Skeletal muscle cell (primary cell): ENCODE measurements at regions not wholly inside any gene's neighbourhood (a gene's known extent, or its start where the extent isn't known, plus 50 kb on each side); places are given as distances from the start of the nearest gene placed in this dataset.

Source experiments
- DNase-seq: peaks from one replicate; pipeline ENCODE4 v3.0.0-alpha.2; 2010; ENCODE audit warnings: low read depth
- H3K4me3 ChIP-seq: 2 replicates; pipeline ENCODE4 v1.5.1; 2011; ENCODE audit warnings: low read depth, mild to moderate bottlenecking, control low read depth, low read length, moderate library complexity

DNA sequence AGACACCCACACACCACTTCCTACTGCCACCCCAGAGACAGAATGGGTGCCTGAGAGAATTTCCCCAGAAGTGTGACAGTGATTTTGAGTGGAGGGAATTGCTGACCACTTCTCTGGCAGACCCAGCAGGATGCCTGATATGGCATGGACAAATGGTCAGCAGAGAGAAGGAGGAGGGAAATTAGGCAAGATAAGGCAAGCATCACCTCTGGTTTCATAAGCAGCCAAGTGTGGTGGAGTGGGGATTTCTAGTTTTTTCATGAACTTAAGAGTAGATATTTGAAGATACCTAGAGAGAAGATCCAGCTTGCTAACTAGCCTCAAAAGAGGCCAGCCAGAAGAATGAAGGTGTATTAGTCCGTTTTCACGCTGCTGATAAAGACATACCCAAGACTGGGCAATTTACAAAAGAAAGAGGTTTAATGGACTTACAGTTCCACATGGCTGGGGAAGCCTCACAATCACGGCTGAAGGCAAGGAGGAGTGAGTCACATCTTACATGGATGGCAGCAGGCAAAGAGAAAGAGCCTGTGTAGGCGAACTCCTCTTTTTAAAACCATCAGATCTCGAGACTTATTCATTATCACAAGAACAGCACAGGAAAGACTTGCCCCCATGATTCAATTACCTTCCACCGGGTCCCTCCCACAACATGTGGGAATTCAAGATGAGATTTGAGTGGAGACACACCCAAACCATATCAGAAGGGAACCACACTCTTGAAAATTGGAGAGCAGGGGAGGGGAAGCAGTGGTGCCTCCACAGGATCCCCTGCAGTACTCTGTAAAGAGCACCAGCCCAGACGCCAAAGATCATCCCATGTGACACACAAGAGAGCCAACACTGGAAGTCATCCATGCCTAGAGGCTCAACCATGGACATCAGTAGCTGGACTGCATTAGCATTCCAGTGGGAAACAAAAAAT lies 64.2 kb downstream of the RBM43 start:
- no peak overlapping the region for H3K4me3 ChIP-seq
- no peak for DNase-seq

- DNase-seq = no peak
- H3K4me3 ChIP-seq = no peak overlapping the region
Measured at GRCh38 chr2:151193576-151193975, 68.1 kb downstream of the RBM43 start.

- no peak overlapping the region for H3K4me3 ChIP-seq
- no peak for DNase-seq
Measured at GRCh38 chr2:151192681-151193080, 69.0 kb downstream of the RBM43 start.

GRCh38 chr2:151191001-151191400 lies 70.7 kb downstream of the RBM43 start:
- H3K4me3 ChIP-seq = no peak overlapping the region
- no peak for DNase-seq

DNA sequence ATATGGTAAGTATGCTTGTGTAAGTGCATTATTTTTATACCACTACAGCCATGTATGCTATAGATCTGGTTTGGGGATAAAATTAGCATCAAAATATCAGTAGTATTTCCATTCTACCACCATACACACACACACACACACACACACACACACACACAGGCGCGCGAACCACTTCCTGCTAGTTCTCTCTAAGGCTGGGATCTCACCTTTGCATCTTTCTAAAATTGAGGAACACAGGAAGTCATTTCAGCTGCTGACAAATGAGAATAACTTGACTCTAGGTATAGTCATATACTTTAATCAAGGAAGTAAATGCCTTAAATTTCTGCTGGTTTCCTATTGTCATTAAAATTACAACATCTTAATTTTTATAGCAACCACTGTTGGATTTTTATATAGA lies 72.5 kb downstream of the RBM43 start:
- no peak for DNase-seq
- no peak overlapping the region for H3K4me3 ChIP-seq

DNA sequence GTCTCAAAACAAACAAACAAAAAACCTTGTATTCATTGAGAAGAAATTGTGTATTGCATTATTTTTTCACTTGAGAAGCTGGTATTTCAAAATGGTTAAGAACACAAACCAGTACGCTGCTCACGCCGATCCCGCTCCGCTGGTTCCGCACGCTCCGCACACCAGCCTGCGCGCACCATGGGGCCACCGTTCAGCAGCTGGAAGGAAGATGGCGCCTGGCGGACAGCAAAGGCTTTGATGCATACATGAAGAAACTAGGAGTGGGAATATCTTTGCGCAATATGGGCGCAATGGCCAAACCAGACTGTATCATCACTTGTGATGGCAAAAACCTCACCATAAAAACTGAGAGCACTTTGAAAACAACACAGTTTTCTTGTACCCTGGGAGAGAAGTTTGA lies 75.7 kb downstream of the RBM43 start:
- no peak for DNase-seq
- no peak overlapping the region for H3K4me3 ChIP-seq

GRCh38 chr2:151182899-151183809 lies 78.5 kb downstream of the RBM43 start:
- DNase-seq = no peak
- no peak overlapping the region for H3K4me3 ChIP-seq

DNA sequence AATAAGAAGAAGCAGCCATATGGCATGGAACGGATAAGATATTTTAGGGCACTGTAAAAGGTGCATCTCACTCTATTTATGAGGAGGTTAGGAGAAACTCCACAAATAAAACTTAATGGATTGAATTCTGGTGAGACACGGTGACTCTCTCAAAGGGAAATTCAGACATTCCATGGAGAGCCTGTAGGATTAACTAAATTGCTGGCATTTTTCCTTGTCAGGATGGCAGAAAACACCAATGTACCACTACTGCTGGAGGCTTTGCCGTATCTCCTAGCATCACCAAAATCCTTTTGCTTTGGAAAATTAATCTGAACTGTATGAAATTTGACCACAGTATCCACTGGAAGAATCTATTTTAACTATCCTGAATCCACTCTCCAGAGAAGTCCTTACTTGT lies 79.3 kb downstream of the RBM43 start:
- no peak for DNase-seq
- H3K4me3 ChIP-seq = no peak overlapping the region

- DNase-seq = no peak
Measured at GRCh38 chr2:151181524-151181923, 80.1 kb downstream of the RBM43 start.

GRCh38 chr2:151180123-151180522 lies 81.5 kb downstream of the RBM43 start:
- H3K4me3 ChIP-seq = no peak overlapping the region
- DNase-seq = no peak

More at GRCh38 chr2:151181524-151181923, 80.1 kb downstream of the RBM43 start:
- H3K4me3 ChIP-seq = no peak overlapping the region

DNA sequence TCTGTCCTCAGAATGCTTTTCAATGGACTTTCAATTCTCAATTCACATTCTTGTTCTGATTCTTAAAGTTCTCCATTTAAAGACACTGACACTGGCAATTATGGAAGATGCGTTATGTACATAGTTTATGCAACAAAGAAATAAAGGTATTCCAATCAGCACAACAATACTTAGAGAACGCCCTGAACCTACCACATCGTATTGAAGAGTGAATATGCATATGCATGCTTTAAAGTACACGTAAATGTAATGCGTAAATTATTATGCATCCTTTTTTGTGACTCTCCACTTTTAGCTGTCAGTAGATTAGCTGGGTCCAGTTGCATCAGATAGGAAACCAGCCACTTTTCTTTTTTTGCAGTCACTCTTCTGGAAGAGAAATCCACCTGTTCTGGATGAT lies 83.5 kb downstream of the RBM43 start:
- H3K4me3 ChIP-seq = no peak overlapping the region
- no peak for DNase-seq

DNA sequence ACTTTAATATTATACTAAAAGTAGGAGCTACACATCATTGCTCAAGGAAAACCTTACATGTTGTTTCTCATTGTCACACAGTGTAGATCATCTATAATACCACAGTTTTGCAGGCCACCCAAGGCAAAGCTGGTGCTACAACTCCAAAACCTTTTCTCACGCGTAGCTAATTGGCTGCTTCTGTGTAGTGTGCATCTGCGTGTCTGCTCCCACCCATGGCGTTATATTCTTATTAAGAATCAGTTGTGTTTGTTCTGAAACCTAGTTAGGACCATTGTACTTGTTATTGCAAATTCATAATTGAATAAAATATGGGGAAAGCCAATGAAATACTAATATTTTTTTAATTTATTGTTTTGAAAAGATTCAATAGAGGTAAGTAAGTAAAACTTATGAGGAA lies 83.9 kb downstream of the RBM43 start:
- no peak overlapping the region for H3K4me3 ChIP-seq

DNA sequence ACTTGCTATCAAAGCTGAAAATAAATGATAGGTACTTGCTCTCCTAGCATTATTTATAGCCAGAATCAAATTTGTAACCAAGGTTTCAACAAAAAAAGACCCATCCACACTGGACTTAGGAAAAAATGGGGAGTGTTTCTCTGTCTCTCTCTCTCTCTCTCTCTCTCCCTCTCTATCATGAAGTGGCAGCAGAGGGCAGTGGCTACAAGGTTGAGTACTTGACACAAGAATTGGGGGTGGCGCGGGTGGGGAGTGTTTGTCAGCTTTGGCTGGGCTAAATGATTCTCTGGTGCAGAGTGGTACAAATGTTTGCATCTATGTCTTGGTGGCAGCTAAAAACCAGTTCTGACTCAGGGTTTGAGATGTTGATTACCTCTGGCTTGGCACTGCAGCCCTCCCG lies 85.0 kb downstream of the RBM43 start:
- H3K4me3 ChIP-seq = no peak overlapping the region
- DNase-seq = no peak

More for the DNA sequence above, 83.9 kb downstream of the RBM43 start:
- no peak for DNase-seq

- no peak overlapping the region for H3K4me3 ChIP-seq
- DNase-seq = no peak
Measured at GRCh38 chr2:151175864-151176263, 85.8 kb downstream of the RBM43 start.

DNA sequence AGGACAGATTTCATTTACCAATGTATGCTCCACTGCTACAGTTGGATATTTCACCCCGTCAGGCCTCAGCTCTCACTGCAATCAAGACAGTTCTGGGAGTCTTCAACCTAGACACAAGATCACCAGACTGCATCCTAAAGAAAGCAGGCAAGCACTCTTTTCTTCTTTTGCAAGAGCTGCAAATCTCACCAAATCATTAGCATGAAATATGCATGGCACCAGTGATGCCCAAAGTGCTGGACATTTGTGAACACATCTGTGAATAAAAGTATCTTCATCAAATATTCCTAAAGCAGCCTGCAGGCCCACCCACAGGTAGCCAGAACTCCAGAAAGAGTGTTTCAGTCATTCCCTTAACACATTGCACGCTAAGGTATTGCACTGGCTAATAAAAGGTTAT lies 87.5 kb downstream of the RBM43 start:
- H3K4me3 ChIP-seq = no peak overlapping the region
- DNase-seq = no peak

DNA sequence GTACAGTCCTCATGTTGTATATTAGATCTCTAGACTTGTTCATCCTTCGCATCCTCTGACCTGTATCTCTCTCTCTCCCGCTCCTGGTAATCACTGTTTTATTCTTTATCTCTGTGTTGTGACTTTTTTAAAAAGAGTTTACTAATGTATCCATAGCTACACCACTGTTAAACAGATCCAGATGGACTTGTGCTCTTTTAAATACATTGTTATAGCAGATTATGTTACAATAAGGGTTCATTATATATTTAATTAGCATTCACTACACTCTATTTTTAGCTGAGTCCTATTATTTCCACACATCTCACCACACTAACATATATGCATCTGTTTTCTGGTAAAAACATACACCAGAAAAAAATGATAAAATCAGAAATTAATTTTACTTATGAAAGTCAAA lies 90.5 kb downstream of the RBM43 start:
- DNase-seq = no peak
- no peak overlapping the region for H3K4me3 ChIP-seq

DNA sequence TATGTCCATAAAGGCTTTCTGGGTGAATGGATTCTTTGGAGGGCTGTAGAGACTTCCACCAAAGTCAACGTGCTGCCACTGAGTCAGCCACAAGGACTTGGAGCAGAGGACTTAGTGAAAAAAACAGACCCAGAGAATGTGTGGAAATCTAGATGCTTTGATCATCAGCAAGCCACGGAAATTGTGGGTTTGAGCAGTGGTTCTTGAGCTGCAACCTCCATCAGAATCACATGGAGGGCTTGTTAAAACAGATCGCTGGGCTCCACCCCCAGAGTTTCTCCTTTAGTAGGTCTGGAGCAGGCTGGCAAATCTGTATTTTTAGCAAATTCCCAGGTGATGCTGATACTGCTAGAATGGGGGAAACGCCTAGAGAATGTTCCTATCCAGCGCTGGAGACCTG lies 95.3 kb downstream of the RBM43 start:
- no peak overlapping the region for H3K4me3 ChIP-seq
- no peak for DNase-seq

- H3K4me3 ChIP-seq = no peak overlapping the region
- DNase-seq = no peak
Measured at GRCh38 chr2:151165105-151165684, 96.5 kb downstream of the RBM43 start.

- no peak for DNase-seq
- no peak overlapping the region for H3K4me3 ChIP-seq
Measured at GRCh38 chr2:151161821-151162551, 99.7 kb downstream of the RBM43 start.
